Calu3 (cell line): ENCODE measurements at regions not wholly inside any gene's neighbourhood (a gene's known extent, or its start where the extent isn't known, plus 50 kb on each side); places are given as distances from the start of the nearest gene placed in this dataset.

ENCODE experiments used
- BruUV-seq: library from RNA; stranded (reverse); fragments of 400-500 nt; replicated peaks from 2 replicates; lab custom pipeline; 2021; lab: Mats Ljungman, UMichigan
- CTCF ChIA-PET: fragments of 300-600 bp; sonication (Branson Sonifier 250); formaldehyde crosslinking; loops from one replicate; lab custom pipeline; 2022; ENCODE audit warnings: antibody characterized with exemption; lab: Charles Lee
- DNase-seq: peaks from one replicate; pipeline ENCODE4 v3.0.0; 2022
- H3K27ac Mint-ChIP-seq: one replicate; pipeline ENCODE4 v1.8.0; 2022; ENCODE audit warnings: mixed read lengths; ENCODE audit not compliant: unreplicated experiment
- H3K27me3 Mint-ChIP-seq: one replicate; pipeline ENCODE4 v1.8.0; 2022; ENCODE audit warnings: mixed read lengths; ENCODE audit not compliant: unreplicated experiment
- H3K36me3 Mint-ChIP-seq: one replicate; pipeline ENCODE4 v1.8.0; 2022; ENCODE audit warnings: mild to moderate bottlenecking, moderate library complexity, mixed read lengths; ENCODE audit not compliant: insufficient read depth, unreplicated experiment
- H3K4me1 Mint-ChIP-seq: one replicate; pipeline ENCODE4 v1.8.0; 2022; ENCODE audit warnings: mild to moderate bottlenecking, low read depth, mixed read lengths; ENCODE audit not compliant: unreplicated experiment
- H3K4me3 Mint-ChIP-seq: one replicate; pipeline ENCODE4 v1.8.0; 2022; ENCODE audit warnings: mild to moderate bottlenecking, low read depth, moderate library complexity, mixed read lengths; ENCODE audit not compliant: unreplicated experiment
- H3K9me3 Mint-ChIP-seq: one replicate; pipeline ENCODE4 v1.8.0; 2022; ENCODE audit warnings: low read depth, mixed read lengths; ENCODE audit not compliant: unreplicated experiment
- CTCF ChIP-seq: fragments of 200-600 bp; IDR thresholded peaks from one replicate; pipeline ENCODE4 v1.8.0; 2022; ENCODE audit warnings: antibody characterized with exemption; ENCODE audit not compliant: unreplicated experiment
- intact Hi-C: fragments of 100-400 bp; cut with micrococcal nuclease; formaldehyde crosslinking; loops from one replicate; pipeline ENCODE4 v1.10.0; 2022; ENCODE audit not compliant: unreplicated experiment

- no peaks in the 10 kb centered on the region for H3K4me1 Mint-ChIP-seq
- H3K27ac Mint-ChIP-seq = no peak overlapping the region
- TF ChIP-seq CTCF = no peak
- intact Hi-C loops = no loop called here
- H3K36me3 Mint-ChIP-seq = no peaks in the 10 kb centered on the region
- H3K4me3 Mint-ChIP-seq = no peak overlapping the region
- no peaks in the 10 kb centered on the region for H3K27me3 Mint-ChIP-seq
- BruUV-seq = no TSS peak
- CTCF ChIA-PET = no interaction called here
- DNase-seq = no peak
- peaks cover 3% of the 10 kb centered on the region for H3K9me3 Mint-ChIP-seq
Measured at GRCh38 chr1:221530791-221531190, 211.1 kb downstream of the DUSP10 start.

DNA sequence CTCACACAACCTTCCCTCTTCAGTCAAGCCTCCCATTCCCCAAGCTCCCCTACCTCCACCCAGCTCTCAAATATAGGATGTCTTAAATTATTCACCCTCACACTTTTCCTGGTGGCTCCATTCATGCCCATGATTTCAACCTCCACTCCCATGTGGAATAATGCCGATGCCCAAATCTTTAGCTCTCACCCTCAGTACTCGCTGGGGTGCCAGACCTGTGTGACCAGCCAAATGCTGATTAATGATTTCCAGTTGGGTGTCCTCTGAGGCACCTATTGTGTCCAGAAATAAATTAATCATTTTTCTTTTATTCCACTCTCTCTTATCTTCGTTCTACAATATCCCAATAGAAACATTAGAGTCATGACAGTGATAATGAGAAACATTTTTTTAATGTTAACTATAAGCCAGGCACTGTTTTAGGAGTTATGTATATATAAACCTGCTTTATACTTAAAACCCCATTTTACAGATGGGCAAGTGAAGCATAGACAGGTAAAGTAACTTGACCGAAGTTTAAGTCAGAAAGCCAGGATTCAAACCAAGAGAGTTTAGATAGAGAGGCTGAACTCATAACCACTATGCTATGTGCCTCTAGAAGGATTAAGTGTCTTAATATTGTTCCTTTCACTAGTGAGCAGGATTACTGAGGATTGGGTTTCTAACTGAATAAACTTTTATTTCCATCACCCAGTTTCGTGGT, 209.7 kb downstream of the DUSP10 start:
- Mint-ChIP-seq H3K27ac (no peak overlapping the region), H3K9me3 (no peaks in the 10 kb centered on the region), H3K4me3 (no peak overlapping the region), H3K27me3 (no peaks in the 10 kb centered on the region), H3K4me1 (no peaks in the 10 kb centered on the region), H3K36me3 (no peaks in the 10 kb centered on the region)
- BruUV-seq = TSS peak; percentile 92
- intact Hi-C loops = no loop called here
- CTCF ChIA-PET = no interaction called here
- no peak for DNase-seq
- TF ChIP-seq CTCF = no peak

GRCh38 chr1:221541296-221541695, 200.6 kb downstream of the DUSP10 start:
- Mint-ChIP-seq H3K9me3 (no peaks in the 10 kb centered on the region), H3K4me1 (peaks cover 14% of the 10 kb centered on the region), H3K27ac (no peak overlapping the region), H3K4me3 (no peak overlapping the region), H3K27me3 (no peaks in the 10 kb centered on the region), H3K36me3 (no peaks in the 10 kb centered on the region)
- CTCF ChIA-PET = no interaction called here
- no peak for DNase-seq
- no TSS peak for BruUV-seq
- no peak for TF ChIP-seq CTCF
- intact Hi-C loops = loop anchor here (5.0 to 10.0 kb wide), 2 partner anchors 186 to 464 kb away; no protein-coding TSS in a partner anchor

- CTCF ChIA-PET = interaction anchor here (0.6 to 1.7 kb wide), 9 partner anchors 175 to 912 kb away, joined by 3 to 21 read pairs (median 3); partner anchors contain the start of gene DUSP10
- peak; percentile 40 for TF ChIP-seq CTCF
Measured at GRCh38 chr1:221543529-221544120, 198.3 kb downstream of the DUSP10 start.

More at GRCh38 chr1:221543529-221544120, 198.3 kb downstream of the DUSP10 start:
- no peak overlapping the region for H3K27ac Mint-ChIP-seq
- H3K36me3 Mint-ChIP-seq = no peaks in the 10 kb centered on the region
- BruUV-seq = no TSS peak
- H3K27me3 Mint-ChIP-seq = no peaks in the 10 kb centered on the region
- H3K9me3 Mint-ChIP-seq = no peaks in the 10 kb centered on the region
- intact Hi-C loops = loop anchor here (1.0 to 10.0 kb wide), 4 partner anchors 184 to 628 kb away; no protein-coding TSS in a partner anchor
- DNase-seq = no peak
- H3K4me3 Mint-ChIP-seq = no peak overlapping the region
- H3K4me1 Mint-ChIP-seq = peaks cover 14% of the 10 kb centered on the region
